DMS53 treated with DMSO at 0.1 percent for 48 hours (cell line): ENCODE measurements at regions not wholly inside any gene's neighbourhood (a gene's known extent, or its start where the extent isn't known, plus 50 kb on each side); places are given as distances from the start of the nearest gene placed in this dataset.

ENCODE experiments used
- DNase-seq: peaks from one replicate; lab custom pipeline; 2025; ENCODE audit not compliant: unreplicated experiment; lab: John Stamatoyannopoulos, UW

DNA sequence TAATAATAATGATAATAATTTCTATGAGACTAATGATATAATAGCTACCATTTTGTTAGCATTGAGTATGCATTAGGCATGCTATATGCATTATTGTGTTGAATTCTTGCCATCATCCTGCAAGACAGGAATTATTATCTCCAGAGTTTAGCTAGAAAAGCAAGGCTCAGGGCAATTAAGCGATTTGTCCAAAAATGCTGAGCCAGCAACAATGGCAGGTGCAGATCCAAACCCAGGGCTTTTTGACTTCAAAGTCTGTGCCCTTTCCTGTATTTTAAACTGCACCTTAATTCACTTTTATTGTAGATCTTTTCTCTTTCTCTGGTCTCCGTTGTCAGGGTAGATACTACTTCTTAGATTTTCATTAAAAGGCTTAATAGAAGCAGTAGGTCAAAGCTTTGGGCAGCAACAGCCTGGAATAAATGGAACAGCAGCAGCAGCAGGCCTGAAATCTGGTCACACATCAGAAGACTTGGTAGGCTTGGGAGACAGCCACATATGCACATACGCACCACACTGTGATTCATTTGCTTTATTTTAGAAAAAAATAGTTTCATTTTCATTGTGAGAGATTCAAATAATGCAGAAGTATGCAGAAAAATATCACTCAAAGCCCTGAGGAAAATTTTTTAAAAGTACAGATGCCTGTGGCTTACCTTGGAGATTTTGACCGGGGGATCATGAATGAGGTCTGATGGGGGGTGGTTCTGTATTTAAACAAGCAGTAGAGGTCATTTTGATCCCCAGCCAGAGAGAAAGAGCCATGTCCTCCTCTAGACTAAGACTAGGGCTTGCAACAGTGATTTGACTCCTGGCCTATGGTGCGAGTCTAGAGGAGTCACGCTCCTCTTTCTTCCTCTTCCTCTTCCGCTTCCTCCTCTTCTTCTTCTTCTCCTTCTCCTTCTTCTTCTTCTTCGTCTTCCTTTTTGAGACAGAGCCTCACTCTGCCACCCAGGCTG, 455.7 kb downstream of the TSN start:
- no peak for DNase-seq

DNA sequence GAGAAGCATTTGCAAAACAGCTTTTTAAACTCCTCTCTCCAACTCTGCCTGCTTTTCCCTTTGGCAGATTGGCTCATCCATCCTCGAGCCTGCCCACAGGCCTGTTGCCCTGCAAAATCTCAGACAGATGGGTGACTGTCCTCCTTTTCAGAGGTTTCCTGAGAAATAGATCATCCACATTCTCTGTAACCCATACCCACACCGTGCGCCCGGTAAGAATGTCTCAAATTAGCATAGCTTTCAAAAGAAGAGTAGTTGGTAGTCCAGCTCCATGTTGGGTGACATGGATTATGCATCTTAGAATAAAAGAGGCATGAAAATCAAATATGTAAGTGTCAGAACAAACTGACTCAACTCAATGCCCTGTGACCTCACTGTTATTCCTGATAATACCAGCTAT, 457.9 kb downstream of the TSN start:
- no peak for DNase-seq

DNA sequence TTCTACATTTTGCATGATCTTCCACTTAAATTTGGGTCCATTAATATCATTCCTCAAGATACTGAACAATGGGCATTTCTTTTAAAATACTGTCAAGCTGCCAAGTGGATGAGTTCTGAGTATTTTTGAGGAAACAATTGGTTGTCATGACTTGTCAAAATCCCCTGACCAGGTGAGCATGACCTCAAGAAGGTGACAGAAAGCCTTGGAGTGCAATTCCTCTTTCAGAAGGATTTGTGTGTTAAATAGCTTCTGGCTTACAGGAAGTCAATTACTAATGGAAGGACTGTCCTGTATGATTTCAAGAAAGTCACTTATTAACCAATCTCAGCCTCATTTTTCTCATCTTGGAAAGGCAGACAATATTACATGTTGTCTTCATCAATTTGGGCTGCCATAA, 460.6 kb downstream of the TSN start:
- no peak for DNase-seq

DNA sequence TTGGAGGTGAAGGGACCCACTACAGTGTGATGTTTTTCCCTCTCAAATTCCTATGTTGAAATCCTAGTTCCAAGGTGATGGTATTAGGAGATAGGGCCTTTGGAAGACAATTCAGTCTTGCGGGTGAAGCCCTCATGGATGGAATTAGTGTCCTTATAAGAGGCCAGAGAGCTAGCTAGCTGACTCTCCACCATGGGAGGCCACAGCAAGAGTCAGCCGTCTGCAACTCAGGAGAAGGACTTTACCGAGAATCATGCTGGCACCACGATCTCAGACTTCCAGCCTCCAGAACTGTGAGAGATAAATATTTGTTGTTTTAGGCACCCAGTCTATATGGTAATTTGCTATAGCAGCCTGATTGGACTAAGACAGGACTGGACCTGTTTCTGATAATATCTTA, 461.4 kb downstream of the TSN start:
- DNase-seq = no peak

DNA sequence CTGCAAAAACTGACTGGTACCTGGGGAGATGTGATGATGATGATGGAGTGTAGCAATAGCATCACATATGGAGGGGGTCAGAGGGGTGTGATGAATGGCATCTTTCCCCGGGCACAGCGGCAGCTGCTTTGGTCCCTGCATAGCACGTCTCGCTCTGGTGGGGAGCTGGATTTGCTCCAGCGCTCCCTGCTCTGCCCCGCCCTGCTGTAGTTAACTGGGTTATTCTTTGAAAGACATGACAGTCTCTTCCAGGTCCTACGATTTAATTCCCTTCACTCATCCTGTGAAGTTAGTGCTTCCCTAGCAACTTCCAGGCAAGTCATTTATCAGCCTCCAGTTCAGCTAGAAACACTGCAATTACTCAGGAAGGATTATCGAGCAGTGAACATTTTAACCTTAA, 463.1 kb downstream of the TSN start:
- DNase-seq = no peak

DNA sequence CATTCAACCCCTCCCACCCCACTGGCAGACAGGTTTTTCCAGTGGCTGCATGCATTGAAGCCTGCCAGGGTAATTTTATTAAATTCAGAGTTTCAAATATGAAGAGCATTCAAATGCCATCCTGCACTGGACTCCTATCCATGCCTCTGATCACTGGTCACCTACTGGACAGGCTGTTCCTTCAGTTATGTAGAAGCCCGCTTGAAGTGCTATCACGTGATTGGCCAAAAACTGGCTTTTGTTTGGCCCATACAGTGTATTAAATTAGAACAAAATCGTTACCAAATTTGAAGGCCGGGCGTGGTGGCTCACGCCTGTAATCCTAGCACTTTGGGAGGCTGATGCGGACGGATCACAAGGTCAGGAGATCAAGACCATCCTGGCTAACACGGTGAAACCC, 464.1 kb downstream of the TSN start:
- DNase-seq = no peak

DNA sequence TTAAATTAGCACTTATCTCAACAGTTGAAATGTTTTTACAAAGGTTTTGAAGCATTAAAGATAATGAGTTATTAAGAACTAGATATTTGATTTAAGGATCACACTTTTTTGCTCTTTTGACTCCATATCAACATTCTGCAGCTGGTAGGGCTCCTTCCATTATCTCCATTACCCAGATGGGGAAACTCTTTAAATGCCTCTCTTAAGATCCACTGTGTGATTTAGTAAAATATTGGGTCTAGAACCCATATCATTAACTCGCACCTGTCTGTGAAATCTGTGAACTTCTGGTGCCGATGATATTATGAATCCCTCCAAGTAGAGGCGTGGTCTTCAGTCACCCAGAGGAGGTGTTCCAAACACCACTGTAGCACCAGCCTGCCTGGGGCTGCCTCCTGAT, 466.2 kb downstream of the TSN start:
- no peak for DNase-seq

DNA sequence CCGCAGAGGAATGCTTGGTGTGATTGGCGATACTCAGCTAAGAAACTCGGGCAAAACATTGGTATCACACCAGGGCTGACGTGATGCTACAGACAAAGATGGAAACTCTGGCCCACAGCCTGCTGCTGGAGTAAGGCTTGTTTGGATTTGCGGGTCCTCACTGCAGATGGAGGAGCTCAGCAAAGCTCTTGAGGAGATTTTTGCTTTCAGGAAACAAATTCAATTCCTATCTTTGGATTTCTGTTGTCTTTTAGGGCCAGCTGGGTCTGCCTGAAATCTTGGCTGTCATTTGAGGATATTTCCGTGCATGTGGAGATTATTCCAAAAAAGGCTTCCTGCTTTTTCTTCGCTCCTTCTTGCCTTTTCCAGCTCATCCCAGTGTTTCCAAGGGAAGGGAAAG, 475.8 kb downstream of the TSN start:
- DNase-seq = no peak

DNA sequence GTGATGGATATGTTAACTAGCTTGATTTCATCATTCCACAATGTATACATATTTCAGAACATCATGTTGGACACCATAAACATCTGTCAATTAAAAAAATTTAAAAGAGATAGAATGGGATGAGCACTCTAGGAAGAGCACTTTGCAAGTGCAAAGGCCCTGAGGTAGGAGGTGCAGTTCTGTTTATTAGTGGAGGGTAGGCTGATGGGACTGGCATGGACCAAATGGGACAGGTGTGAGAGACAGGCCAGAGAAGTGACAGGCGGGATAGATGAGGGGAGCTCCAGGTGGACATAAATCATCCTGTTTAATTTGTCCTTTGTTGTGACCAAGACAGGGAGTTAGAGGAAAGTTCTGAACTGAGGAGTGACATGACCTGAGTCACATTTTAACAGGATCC, 477.9 kb downstream of the TSN start:
- no peak for DNase-seq

DNA sequence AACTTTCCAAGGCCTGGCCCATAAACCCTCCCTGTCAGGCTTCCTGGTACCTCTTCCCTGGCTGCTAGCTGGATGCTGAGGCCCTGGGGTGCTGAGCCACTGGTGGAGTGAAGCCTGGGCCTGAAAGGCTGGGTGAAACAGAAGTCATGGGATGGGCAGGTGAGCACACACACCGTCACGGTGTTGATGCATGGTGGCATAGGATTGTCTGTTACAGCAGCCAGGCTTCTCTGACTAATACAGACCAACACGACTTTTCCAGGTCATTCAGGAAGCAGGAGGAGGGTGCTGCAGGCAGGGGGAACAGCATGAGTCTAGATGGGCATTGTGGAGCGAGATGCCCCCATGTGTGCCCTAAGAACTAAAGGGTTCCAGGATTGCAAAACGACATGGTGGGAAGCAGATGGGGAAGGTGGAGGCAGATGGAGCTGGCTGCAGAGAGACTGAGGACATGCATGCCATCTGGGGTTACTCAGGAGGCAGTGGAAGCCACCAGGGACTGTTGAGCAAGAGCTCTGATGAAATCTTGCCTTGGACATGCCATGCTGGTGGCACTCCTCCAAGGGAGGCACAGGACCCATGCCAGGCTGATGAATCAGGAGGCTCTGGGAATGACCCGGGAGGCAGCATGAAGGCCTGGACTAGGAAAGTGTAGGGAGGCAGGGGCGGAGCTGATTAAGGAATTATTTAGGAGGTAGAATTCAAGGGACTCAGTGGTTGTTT, 480.9 kb downstream of the TSN start:
- DNase-seq = no peak

DNA sequence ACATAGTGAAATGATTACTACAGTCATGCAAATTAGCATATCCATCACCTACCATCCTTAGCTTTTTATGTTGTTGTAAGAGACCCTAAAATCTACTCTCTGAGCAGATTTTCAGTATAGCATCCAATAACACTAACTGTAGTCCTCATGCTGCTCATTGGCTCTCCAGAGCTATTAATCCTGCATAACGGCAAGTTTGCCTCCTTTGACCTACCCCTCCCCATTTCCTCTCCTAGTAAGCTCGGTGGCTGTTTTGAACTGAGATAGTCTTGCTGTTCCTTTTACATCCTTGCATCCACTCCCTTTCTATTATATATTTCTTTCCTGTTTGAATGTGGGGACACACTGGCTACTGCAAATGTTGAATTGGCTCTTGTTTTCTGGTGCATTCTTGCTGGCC, 481.5 kb downstream of the TSN start:
- no peak for DNase-seq

DNA sequence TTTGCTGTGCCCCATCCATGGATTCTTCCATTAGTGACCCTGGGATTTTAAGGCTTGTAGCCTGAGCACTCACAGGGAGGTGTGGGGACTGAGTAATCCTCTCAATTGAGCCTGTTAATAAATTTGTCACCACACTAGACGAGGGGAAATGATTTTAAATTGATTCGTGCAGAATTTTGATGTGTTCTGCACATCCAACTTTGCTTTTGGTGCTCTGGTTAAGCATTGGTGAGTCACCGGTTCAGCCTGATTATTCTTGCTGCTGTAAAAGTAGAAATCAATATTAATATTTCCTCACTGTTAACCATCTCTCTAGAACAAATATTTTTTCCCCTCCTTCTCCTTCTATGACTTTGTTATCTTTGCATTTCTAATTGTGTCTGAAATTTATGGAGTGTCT, 482.0 kb downstream of the TSN start:
- no peak for DNase-seq

DNA sequence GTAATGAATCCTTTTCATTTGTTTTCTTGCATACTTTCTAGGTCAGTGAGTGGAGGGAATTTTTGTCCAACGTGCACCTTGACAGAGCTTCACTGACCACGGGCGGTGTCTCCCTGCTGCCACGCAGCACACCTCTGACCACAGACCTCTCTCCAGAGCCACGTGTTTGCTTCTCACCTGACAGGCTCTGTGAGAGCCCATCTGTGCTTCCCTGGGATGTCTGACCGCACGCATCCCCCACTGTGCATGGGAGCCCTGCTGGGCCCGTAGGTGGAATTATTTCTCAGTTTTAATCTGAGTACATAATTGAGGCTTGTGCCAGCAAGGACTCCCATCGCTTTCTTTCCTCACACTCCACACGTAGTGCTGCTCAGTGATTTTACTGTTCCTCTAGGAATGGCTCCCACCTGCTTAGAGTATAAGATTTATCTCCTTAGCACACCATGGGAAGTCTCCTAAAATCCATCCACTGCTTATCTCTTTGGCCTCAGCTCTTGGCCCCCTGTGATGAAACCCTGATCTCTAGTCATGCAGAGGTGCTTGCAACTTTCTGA, 482.6 kb downstream of the TSN start:
- DNase-seq = no peak

DNA sequence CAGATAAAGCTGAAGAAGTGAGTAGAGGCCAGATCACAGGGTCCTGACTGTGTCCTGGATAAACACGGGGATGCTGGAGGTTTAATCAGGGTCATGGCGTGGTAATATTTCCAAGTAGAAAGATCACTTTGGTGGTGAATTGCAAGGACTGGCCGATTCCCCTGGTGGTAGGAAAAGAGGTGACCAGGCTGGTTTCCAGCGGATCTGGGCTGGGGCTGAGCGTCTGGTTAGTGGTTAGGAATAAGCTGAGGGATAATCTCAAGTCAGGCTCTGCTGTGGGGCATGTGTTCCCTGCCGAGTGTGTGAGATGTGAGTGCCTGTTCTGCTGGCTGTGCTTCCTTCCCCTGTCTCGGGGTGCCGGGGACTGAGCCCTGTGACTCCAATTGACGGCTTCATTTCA, 484.0 kb downstream of the TSN start:
- no peak for DNase-seq

DNA sequence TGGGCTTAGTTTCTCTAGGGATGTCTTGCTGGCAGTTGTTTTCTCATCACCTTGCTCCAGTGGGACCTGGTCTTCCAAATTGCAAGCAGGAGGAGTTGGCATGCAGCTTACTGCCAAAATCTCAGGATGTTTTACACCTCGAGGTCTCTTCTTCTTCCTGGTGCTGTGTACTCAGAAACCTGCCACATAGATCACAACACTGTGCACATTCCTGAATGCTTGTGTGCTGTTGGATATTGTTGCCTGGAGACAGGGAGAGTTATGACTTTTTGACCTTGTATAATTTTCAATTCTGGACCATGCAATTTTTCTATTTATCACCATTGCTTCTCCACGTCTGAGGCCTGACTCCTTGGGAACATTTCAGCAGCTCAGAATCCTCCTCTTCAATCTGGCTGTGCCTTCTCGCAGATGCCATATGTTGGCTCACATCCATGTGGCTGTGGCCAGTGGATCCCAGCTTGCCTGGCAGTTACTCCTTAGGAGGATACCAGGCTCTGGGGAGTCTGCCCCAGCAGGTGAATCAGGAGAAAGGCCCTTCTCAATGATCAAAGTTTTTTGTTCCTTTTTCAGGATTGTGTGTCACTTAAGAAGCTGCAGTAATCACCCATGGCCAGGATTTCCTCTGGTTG, 489.3 kb downstream of the TSN start:
- no peak for DNase-seq

DNA sequence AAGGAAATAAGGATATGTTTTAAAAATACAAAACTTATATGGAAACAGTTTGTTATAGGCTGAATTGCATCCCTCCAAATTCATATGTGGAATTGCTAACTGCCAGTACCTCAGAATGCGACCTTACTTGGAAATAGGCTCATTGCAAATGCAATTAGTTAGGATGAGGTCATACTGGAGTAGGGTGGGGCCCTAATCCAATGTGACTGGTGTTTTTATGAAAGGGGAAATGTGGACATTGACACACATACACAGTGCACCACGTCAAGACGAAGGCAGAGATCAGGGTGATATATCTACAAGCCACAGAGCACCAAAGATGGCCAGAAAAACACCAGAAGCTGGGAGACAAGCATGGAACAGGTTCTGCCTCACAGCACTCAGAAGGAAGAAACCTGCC, 494.2 kb downstream of the TSN start:
- no peak for DNase-seq

DNA sequence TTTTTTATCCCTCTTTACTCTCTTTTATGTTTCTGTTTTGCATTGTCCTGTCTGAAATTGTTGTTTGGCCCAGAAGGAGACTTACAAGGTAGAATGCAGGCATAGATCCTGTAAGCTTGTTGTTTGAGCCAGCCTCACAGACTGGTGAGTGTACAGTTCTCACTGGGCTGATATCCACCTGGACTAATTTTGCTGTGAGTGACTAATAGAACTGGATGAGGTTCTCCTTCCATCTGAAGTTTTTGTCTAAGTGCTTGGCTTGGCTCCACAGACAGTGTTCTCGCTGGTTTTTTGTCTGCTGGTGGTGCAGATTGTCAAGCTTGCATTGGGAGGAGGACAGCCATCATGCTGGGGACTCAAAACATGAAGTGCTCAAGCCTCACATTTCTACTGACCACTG, 495.7 kb downstream of the TSN start:
- no peak for DNase-seq

DNA sequence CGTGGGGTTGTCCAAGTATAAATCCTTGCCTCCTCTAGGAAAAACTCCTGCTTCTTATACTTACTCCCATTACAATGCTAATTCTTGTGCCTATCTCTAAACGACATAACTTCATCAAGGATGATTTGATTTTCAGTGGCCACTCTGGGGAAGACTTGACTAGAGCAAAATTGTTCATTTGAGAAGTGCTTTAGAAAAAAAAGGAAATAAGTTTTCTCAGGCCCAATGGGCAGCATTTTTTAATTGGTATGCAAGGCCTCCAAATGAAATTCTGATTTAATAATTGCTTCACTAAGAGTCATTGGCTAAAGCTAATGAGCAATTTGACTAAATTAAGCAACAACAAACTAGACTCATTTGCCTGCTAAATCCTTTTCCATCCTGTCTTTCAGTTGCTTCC, 496.1 kb downstream of the TSN start:
- no peak for DNase-seq

DNA sequence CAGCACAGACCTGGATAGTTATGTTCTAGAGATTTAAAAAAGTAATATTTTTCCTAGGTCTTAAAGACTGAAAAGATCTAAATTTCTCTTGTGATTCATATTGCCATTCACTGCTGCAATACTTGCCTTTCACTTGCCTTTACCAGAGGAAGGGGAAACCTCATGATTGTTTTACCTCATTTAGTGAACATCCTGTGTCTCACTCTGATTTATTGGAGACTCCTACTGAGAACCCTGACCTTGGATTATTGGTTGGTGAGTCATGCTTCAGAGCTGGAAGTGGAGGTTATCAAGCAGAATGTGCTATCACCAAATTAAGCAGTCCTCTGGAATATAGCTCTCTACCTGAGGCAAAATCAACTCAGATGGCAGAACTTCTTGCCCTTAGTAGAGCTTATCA, 500.5 kb downstream of the TSN start:
- DNase-seq = no peak

DNA sequence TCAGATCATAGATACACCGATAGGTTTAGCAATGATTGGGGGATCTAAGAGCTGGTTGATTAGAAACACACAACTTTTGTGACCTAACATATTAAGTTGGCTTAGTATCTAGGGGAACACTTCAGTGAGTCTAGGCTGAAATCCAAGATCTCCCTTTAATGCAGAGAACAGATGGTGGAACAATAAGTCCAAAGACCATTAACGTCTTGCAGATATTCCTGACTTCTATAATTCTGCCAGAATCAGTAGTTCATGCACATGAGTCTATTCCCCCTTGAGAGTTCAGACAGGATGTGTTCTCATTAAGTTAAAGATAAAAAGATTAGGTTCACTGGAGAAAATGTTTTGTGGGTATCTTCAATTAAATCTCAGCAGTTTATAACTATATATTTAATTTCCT, 506.5 kb downstream of the TSN start:
- DNase-seq = no peak

DNA sequence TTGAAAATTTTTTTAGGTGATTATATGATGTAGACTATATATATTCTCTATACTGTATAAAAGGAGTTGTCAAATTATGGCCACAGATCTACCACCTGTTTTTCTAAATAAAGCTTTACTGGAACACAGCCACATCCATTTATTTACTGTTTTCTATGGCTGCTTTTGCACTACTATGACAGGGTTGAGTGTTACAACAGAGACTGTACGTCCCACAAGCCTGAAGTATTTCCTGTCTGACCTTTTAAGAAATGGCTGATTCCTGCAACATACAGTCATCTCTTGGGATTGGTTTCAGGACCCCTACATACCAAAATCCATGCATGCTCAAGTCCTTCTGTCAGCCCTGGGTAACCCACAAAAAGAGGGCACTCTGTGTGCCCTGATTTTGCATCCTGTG, 508.3 kb downstream of the TSN start:
- DNase-seq = no peak

DNA sequence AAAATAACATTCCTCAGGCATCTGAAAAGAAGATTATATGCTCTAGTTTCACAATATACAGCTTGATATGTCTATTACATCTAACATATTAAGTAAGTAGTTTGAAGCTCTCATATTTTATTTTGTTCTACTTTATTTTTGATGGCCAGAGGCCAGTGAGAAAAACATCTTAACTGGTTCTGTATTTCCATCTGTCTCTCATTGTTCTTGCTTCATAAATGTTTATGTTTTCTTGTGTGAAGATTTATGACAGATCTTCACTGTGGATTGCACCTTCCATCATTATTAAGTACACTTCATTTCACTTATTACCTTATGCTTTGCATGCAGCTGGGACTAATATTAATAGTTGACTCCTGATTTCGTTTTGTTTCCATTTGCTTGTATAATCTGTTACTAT, 511.2 kb downstream of the TSN start:
- no peak for DNase-seq
